HepG2 (cell line): ENCODE measurements at regions not wholly inside any gene's neighbourhood (a gene's known extent, or its start where the extent isn't known, plus 50 kb on each side); places are given as distances from the start of the nearest gene placed in this dataset.

Experiments
- GABPB1 ChIP-seq: IDR thresholded peaks from 2 replicates; pipeline ENCODE4 v1.6.1; 2016; ENCODE audit warnings: mild to moderate bottlenecking, missing genetic modification reagents, moderate library complexity, missing compliant biosample characterization
- HNRNPLL ChIP-seq: fragments of 200-400 bp; formaldehyde crosslinking; IDR thresholded peaks from 2 replicates; pipeline ENCODE4 v1.6.1; 2017; ENCODE audit warnings: mild to moderate bottlenecking, low read depth, low read length; ENCODE audit not compliant: poor library complexity, severe bottlenecking
- JUNB ChIP-seq: sonication (generic); formaldehyde crosslinking; IDR thresholded peaks from 2 replicates; pipeline ENCODE4 v1.8.0; 2022; ENCODE audit warnings: missing genetic modification reagents, mild to moderate bottlenecking, borderline replicate concordance
- KDM2A ChIP-seq: sonication (generic); formaldehyde crosslinking; IDR thresholded peaks from 2 replicates; pipeline ENCODE4 v1.4.0; 2020; ENCODE audit warnings: low read depth, missing genetic modification reagents, borderline replicate concordance
- NFATC3 ChIP-seq: sonication (generic); formaldehyde crosslinking; IDR thresholded peaks from 2 replicates; pipeline ENCODE4 v1.5.1; 2020; ENCODE audit warnings: mild to moderate bottlenecking, missing genetic modification reagents
- NFKB2 ChIP-seq: sonication (generic); formaldehyde crosslinking; IDR thresholded peaks from 2 replicates; pipeline ENCODE4 v1.4.0; 2020; ENCODE audit warnings: missing genetic modification reagents, borderline replicate concordance
- REL ChIP-seq: sonication (generic); formaldehyde crosslinking; conservative IDR thresholded peaks from 2 replicates; pipeline ENCODE4 v1.8.0; 2022; ENCODE audit warnings: mild to moderate bottlenecking, missing genetic modification reagents, moderate library complexity
- ZNF343 ChIP-seq: sonication (generic); formaldehyde crosslinking; IDR thresholded peaks from 2 replicates; pipeline ENCODE4 v1.4.0; 2020; ENCODE audit warnings: mild to moderate bottlenecking, missing genetic modification reagents
- ZNF354B ChIP-seq: sonication (generic); formaldehyde crosslinking; IDR thresholded peaks from 2 replicates; pipeline ENCODE4 v1.8.0; 2022; ENCODE audit warnings: mild to moderate bottlenecking, missing genetic modification reagents
- ZNF496 ChIP-seq: sonication (generic); formaldehyde crosslinking; IDR thresholded peaks from 2 replicates; pipeline ENCODE4 v1.8.1; 2023; ENCODE audit warnings: mild to moderate bottlenecking, moderate library complexity, missing genetic modification reagents; ENCODE audit not compliant: insufficient replicate concordance
- ZNF605 ChIP-seq: sonication (generic); formaldehyde crosslinking; IDR thresholded peaks from 2 replicates; pipeline ENCODE4 v1.8.0; 2022; ENCODE audit warnings: mild to moderate bottlenecking, missing genetic modification reagents
- TF ChIP-seq, protein P1 (sequence below): sonication (generic); formaldehyde crosslinking; IDR thresholded peaks from 2 replicates; pipeline ENCODE4 v1.9.0; 2022; ENCODE audit warnings: missing genetic modification reagents, mild to moderate bottlenecking, borderline replicate concordance
- TF ChIP-seq, protein P2 (sequence below): sonication (generic); formaldehyde crosslinking; IDR thresholded peaks from 2 replicates; pipeline ENCODE4 v1.4.0; 2020; ENCODE audit warnings: mild to moderate bottlenecking, missing genetic modification reagents
- TF ChIP-seq, protein P3 (sequence below): sonication (generic); formaldehyde crosslinking; IDR thresholded peaks from 2 replicates; pipeline ENCODE4 v1.4.0; 2020; ENCODE audit warnings: mild to moderate bottlenecking, missing genetic modification reagents
- TF ChIP-seq, protein P4 (sequence below): sonication (generic); formaldehyde crosslinking; IDR thresholded peaks from 2 replicates; pipeline ENCODE4 v1.5.1; 2020; ENCODE audit warnings: mild to moderate bottlenecking, missing genetic modification reagents, moderate library complexity

DNA sequence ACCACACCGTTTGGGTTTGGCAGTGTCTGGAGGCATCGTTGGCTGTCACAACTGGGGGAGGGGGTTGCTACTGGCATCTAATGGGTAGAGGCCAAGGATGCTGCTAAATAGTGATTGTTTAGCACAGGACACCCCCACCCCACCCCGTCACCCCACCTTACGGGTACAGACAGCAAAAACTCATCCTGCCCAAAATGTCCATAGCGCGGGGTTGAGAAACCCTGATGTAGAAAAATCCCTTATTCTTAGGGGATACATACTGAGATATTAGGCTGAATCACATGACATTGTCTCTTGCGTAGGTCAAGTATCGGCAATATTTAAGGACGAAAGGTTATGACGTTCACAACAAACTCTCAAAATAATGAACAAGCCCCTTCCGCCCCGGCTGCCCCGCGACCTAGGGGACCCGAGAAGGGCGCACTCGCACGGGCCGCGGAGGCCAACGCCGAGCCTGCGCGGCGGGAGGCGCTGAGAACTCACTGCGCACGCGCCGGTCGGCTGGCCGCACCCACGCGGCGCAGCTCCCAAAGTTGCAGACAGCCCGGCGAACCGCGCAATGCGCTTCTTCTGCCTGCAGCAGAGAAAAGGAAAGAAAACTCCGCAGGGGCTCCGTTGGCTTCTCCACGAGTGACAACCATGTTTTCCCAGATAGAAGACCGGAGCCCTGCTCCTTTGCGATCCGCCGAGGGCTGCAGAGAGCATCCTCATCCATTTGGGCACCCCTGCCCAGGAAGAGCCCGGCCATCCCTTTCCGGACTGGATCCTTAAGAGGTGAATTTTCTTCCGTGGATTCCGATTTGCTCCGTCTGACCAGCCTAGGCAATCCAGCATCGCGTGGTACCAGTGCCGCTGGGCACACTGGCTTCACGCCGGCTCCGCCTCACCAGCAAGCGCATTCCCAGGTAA is 136.8 kb upstream of the CCDC54 start (continued):
- TF ChIP-seq, protein P1, sequence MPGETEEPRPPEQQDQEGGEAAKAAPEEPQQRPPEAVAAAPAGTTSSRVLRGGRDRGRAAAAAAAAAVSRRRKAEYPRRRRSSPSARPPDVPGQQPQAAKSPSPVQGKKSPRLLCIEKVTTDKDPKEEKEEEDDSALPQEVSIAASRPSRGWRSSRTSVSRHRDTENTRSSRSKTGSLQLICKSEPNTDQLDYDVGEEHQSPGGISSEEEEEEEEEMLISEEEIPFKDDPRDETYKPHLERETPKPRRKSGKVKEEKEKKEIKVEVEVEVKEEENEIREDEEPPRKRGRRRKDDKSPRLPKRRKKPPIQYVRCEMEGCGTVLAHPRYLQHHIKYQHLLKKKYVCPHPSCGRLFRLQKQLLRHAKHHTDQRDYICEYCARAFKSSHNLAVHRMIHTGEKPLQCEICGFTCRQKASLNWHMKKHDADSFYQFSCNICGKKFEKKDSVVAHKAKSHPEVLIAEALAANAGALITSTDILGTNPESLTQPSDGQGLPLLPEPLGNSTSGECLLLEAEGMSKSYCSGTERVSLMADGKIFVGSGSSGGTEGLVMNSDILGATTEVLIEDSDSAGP (CRISPR knock-in tag), result peak; percentile 16; the same call in 1 of the 2 replicates
- TF ChIP-seq ZNF496 (CRISPR knock-in tag) (no peak), NFKB2 (CRISPR knock-in tag) (0 out of 2 replicates have a peak, but pooled peaks have one; percentile 34), NFATC3 (CRISPR knock-in tag) (no peak), KDM2A (CRISPR knock-in tag) (peak; percentile 34; the same call in 1 of the 2 replicates), GABPB1 (CRISPR knock-in tag) (peak; percentile 64; the same call in 1 of the 2 replicates), ZNF605 (CRISPR knock-in tag) (peak; percentile 53; the same call in 1 of the 2 replicates), REL (no peak), HNRNPLL (peak; percentile 59), ZNF354B (CRISPR knock-in tag) (no peak), JUNB (CRISPR knock-in tag) (no peak), ZNF343 (CRISPR knock-in tag) (no peak)
- TF ChIP-seq, protein P2, sequence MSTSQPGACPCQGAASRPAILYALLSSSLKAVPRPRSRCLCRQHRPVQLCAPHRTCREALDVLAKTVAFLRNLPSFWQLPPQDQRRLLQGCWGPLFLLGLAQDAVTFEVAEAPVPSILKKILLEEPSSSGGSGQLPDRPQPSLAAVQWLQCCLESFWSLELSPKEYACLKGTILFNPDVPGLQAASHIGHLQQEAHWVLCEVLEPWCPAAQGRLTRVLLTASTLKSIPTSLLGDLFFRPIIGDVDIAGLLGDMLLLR, result 0 out of 2 replicates have a peak, but pooled peaks have one; percentile 40
- TF ChIP-seq, protein P3, sequence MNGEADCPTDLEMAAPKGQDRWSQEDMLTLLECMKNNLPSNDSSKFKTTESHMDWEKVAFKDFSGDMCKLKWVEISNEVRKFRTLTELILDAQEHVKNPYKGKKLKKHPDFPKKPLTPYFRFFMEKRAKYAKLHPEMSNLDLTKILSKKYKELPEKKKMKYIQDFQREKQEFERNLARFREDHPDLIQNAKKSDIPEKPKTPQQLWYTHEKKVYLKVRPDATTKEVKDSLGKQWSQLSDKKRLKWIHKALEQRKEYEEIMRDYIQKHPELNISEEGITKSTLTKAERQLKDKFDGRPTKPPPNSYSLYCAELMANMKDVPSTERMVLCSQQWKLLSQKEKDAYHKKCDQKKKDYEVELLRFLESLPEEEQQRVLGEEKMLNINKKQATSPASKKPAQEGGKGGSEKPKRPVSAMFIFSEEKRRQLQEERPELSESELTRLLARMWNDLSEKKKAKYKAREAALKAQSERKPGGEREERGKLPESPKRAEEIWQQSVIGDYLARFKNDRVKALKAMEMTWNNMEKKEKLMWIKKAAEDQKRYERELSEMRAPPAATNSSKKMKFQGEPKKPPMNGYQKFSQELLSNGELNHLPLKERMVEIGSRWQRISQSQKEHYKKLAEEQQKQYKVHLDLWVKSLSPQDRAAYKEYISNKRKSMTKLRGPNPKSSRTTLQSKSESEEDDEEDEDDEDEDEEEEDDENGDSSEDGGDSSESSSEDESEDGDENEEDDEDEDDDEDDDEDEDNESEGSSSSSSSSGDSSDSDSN (CRISPR knock-in tag), result peak; percentile 25; the same call in 1 of the 2 replicates
- TF ChIP-seq, protein P4, sequence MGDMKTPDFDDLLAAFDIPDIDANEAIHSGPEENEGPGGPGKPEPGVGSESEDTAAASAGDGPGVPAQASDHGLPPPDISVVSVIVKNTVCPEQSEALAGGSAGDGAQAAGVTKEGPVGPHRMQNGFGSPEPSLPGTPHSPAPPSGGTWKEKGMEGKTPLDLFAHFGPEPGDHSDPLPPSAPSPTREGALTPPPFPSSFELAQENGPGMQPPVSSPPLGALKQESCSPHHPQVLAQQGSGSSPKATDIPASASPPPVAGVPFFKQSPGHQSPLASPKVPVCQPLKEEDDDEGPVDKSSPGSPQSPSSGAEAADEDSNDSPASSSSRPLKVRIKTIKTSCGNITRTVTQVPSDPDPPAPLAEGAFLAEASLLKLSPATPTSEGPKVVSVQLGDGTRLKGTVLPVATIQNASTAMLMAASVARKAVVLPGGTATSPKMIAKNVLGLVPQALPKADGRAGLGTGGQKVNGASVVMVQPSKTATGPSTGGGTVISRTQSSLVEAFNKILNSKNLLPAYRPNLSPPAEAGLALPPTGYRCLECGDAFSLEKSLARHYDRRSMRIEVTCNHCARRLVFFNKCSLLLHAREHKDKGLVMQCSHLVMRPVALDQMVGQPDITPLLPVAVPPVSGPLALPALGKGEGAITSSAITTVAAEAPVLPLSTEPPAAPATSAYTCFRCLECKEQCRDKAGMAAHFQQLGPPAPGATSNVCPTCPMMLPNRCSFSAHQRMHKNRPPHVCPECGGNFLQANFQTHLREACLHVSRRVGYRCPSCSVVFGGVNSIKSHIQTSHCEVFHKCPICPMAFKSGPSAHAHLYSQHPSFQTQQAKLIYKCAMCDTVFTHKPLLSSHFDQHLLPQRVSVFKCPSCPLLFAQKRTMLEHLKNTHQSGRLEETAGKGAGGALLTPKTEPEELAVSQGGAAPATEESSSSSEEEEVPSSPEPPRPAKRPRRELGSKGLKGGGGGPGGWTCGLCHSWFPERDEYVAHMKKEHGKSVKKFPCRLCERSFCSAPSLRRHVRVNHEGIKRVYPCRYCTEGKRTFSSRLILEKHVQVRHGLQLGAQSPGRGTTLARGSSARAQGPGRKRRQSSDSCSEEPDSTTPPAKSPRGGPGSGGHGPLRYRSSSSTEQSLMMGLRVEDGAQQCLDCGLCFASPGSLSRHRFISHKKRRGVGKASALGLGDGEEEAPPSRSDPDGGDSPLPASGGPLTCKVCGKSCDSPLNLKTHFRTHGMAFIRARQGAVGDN (CRISPR knock-in tag), result peak; percentile 80
